Esophagus (tissue), 2 donors: ENCODE measurements at regions not wholly inside any gene's neighbourhood (a gene's known extent, or its start where the extent isn't known, plus 50 kb on each side); places are given as distances from the start of the nearest gene placed in this dataset.

Experiments used
- H3K27ac ChIP-seq, 2 donors: one replicate each; pipeline ENCODE4 v1.5.1; 2013; ENCODE audit warnings: low read depth in 2 of 2, mild to moderate bottlenecking in 2 of 2, inconsistent platforms in 1 of 2, low read length in 1 of 2, moderate library complexity in 1 of 2
- H3K27me3 ChIP-seq, 2 donors: one replicate each; pipeline ENCODE4 v1.6.1; 2013; ENCODE audit warnings: low read length in 2 of 2, control low read depth in 1 of 2, mild to moderate bottlenecking in 1 of 2; ENCODE audit not compliant: insufficient read depth in 2 of 2, control insufficient read depth in 1 of 2
- H3K36me3 ChIP-seq, 2 donors: one replicate each; pipeline ENCODE4 v1.6.1; 2013; ENCODE audit warnings: low read length in 1 of 2; ENCODE audit not compliant: control insufficient read depth in 2 of 2, insufficient read depth in 2 of 2
- H3K4me1 ChIP-seq, 2 donors: one replicate each; pipeline ENCODE4 v1.6.1; 2013; ENCODE audit warnings: low read length in 1 of 2; ENCODE audit not compliant: control insufficient read depth in 2 of 2, insufficient read depth in 2 of 2
- H3K4me3 ChIP-seq, 2 donors: one replicate each; pipeline ENCODE4 v1.5.1; 2013; ENCODE audit warnings: low read length in 2 of 2, mild to moderate bottlenecking in 2 of 2, low read depth in 1 of 2, moderate library complexity in 1 of 2
- H3K9me3 ChIP-seq, 2 donors: one replicate each; pipeline ENCODE4 v1.6.1; 2013; ENCODE audit warnings: mild to moderate bottlenecking in 2 of 2, low read depth in 1 of 2, low read length in 1 of 2, moderate library complexity in 1 of 2; ENCODE audit not compliant: control insufficient read depth in 2 of 2, insufficient read depth in 1 of 2
- WGBS, 2 donors: extraction: QIAGEN DNeasy Blood & Tissue Kit; methylation state at CpG; one replicate each; pipeline ENCODE4 v1.1.7; 2013; 5-methylcytosine and 5-hydroxymethylcytosine counted together
- donor health status: healthy with polysubstance abuse.
- donor health status: Bipolar disorder and iron deficiency.

- Histone ChIP-seq H3K27me3 (no peaks in the 10 kb centered on the region), H3K36me3 (no peaks in the 10 kb centered on the region), H3K9me3 (no peaks in the 10 kb centered on the region), H3K27ac (no peak overlapping the region), H3K4me3 (no peak overlapping the region), H3K4me1 (no peaks in the 10 kb centered on the region)
Measured at GRCh38 chr5:105739732-105740131, 1931.0 kb downstream of the EFNA5 start.

DNA sequence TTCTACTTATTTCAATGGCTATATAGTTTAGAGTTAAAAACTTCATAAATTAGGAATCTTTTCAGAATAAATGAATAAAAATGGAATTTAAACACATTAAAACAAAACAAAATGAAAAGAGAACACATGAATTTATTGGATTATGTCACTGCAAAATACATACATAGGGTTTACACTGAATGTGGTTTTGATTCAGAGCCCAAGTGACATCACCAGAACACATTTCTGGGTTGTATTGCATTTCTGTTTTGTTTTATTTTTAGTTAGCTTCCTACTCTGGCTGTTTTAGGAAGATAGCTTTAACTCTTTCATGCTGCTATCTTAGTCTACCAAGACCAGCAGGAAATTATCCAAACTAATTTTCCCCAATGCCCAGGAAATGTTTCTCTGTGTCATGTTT is 1935.0 kb downstream of the EFNA5 start:
- Histone ChIP-seq H3K27ac (no peak overlapping the region), H3K4me3 (no peak overlapping the region), H3K36me3 (no peaks in the 10 kb centered on the region), H3K9me3 (no peaks in the 10 kb centered on the region), H3K4me1 (no peaks in the 10 kb centered on the region), H3K27me3 (no peaks in the 10 kb centered on the region)

DNA sequence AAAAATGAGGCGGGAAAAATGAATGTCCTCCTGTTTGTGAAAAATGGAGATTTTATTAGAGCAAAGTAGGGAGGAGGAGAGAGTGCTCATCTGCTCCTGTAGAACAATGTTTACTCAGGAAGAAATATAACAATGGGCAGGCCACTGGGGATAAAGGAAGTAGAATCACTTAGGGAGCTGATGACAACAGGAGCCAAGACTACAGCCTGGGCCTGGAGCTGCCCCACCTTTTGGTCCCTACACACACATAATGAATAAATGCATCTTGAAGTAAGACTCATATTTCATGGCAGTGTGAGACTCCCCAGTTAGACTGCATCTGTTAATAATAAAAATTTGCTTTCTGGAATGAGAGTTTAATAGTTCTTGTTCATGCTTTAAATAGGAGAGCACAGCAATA is 1939.8 kb downstream of the EFNA5 start:
- H3K36me3 ChIP-seq, result no peaks in the 10 kb centered on the region
- no peak overlapping the region for H3K4me3 ChIP-seq
- H3K27ac ChIP-seq, result no peak overlapping the region
- H3K9me3 ChIP-seq, result peaks cover 0 to 3% of the 10 kb centered on the region in 2 donors
- 60 to 62% methylated on average over 1 of the region's 1 CpG for WGBS, 2 donors
- H3K27me3 ChIP-seq, result no peaks in the 10 kb centered on the region
- no peaks in the 10 kb centered on the region for H3K4me1 ChIP-seq

DNA sequence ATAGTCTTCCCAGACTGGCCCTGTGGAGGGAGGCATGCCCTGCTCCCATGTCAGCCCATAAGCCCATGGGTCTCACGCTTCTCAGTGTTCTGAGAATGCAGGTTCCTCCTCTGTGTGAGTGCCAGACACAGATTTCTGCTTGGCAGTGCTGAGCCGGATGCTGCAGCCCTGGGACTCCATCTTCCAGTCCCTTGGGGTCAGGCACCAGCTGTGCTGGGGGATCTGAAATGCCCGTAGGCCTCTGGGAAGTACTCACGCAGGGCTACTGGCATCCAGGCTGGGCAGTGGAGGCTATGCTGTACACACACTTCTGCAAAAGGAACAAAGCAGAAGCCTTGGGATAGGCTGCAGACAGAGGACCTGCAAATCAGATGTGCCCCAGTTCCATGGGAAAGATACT is 1944.6 kb downstream of the EFNA5 start:
- Histone ChIP-seq H3K27me3 (no peaks in the 10 kb centered on the region), H3K9me3 (peaks cover 5 to 13% of the 10 kb centered on the region in 2 donors), H3K36me3 (no peaks in the 10 kb centered on the region), H3K4me3 (no peak overlapping the region), H3K4me1 (no peaks in the 10 kb centered on the region), H3K27ac (no peak overlapping the region)
- 85 to 90% methylated on average over 4 of the region's 4 CpGs for WGBS, 2 donors

DNA sequence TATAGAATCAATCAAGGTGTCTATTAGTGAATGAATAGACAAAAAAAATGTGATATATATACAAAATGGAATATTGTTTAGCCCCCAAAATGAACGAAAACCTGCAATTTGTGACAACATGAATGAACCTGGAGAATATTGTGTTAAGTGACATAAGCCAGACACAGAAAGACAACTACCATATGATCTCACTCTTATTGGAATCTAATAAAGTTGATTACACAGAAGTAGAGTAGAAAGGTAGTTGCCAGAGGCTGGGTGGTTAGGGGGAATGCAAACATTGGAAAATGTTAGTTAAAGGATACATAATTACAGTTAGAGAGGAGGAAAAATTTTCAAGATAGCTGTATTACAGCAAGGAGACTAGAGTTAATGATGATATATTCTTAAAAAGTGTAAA is 1962.3 kb downstream of the EFNA5 start:
- Histone ChIP-seq H3K4me3 (no peak overlapping the region), H3K27ac (no peak overlapping the region)
- WGBS, 2 donors, result 68 to 74% methylated on average over 1 of the region's 1 CpG

GRCh38 chr5:105702323-105702722 is 1968.4 kb downstream of the EFNA5 start:
- Histone ChIP-seq H3K36me3 (no peaks in the 10 kb centered on the region), H3K4me1 (no peaks in the 10 kb centered on the region), H3K27me3 (no peaks in the 10 kb centered on the region), H3K4me3 (no peak overlapping the region), H3K9me3 (no peaks in the 10 kb centered on the region), H3K27ac (no peak overlapping the region)

More for the DNA sequence above, 1962.3 kb downstream of the EFNA5 start:
- H3K36me3 ChIP-seq, result no peaks in the 10 kb centered on the region
- no peaks in the 10 kb centered on the region for H3K27me3 ChIP-seq
- H3K4me1 ChIP-seq, result no peaks in the 10 kb centered on the region
- no peaks in the 10 kb centered on the region for H3K9me3 ChIP-seq

GRCh38 chr5:105696440-105696839 is 1974.3 kb downstream of the EFNA5 start:
- no peak overlapping the region for H3K4me3 ChIP-seq
- no peaks in the 10 kb centered on the region for H3K27me3 ChIP-seq
- H3K9me3 ChIP-seq, result no peaks in the 10 kb centered on the region
- H3K36me3 ChIP-seq, result no peaks in the 10 kb centered on the region
- no peak overlapping the region for H3K27ac ChIP-seq
- WGBS, 2 donors, result 93 to 94% methylated on average over 2 of the region's 2 CpGs
- H3K4me1 ChIP-seq, result no peaks in the 10 kb centered on the region

GRCh38 chr5:105695941-105696340 is 1974.8 kb downstream of the EFNA5 start:
- H3K36me3 ChIP-seq, result no peaks in the 10 kb centered on the region
- H3K4me1 ChIP-seq, result no peaks in the 10 kb centered on the region
- no peak overlapping the region for H3K27ac ChIP-seq
- H3K27me3 ChIP-seq, result no peaks in the 10 kb centered on the region
- 75 to 82% methylated on average over 2 of the region's 2 CpGs for whole genome bisulfite sequencing, 2 donors
- no peaks in the 10 kb centered on the region for H3K9me3 ChIP-seq
- H3K4me3 ChIP-seq, result no peak overlapping the region

- Histone ChIP-seq H3K9me3 (no peaks in the 10 kb centered on the region), H3K4me3 (no peak overlapping the region), H3K4me1 (no peaks in the 10 kb centered on the region), H3K36me3 (no peaks in the 10 kb centered on the region), H3K27me3 (no peaks in the 10 kb centered on the region), H3K27ac (no peak overlapping the region)
- 89 to 95% methylated on average over 3 of the region's 3 CpGs for WGBS, 2 donors
Measured at GRCh38 chr5:105689596-105689995, 1981.1 kb downstream of the EFNA5 start.

DNA sequence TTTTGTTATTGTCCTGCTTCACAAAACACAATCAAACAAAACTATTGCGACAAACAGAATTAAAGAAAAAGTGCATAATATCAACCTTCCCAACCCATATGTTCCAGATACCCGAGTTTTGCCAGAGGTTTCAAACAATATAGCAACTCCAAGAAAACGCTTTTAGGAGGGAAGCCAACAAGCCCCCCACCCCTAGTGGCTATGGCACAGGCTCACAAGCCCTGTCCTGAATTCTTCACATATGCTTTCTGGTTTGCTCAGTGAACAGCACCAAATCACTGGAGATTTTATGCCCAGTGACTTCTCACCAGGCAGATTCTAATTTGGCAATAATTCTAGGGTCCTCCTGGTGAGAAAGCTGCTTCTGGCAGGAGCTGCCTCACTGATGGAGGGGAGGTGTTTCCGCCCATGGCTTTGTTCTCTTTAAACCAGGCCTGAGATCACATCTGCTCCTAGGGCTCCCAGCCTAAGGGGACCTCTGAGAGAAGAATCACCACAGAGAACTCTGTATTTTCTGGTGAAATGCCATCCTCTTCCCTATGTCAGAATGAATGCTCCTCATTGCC is 1982.4 kb downstream of the EFNA5 start:
- no peak overlapping the region for H3K27ac ChIP-seq
- whole genome bisulfite sequencing, 2 donors, result 60 to 75% methylated on average over 4 of the region's 4 CpGs

More for the DNA sequence above, 1982.4 kb downstream of the EFNA5 start:
- H3K9me3 ChIP-seq, result no peaks in the 10 kb centered on the region
- no peak overlapping the region for H3K4me3 ChIP-seq
- no peaks in the 10 kb centered on the region for H3K4me1 ChIP-seq
- no peaks in the 10 kb centered on the region for H3K27me3 ChIP-seq
- no peaks in the 10 kb centered on the region for H3K36me3 ChIP-seq
